ENCODE measurements at regions not wholly inside any gene's neighbourhood (a gene's known extent, or its start where the extent isn't known, plus 50 kb on each side); places are given as distances from the start of the nearest gene placed in this dataset.
A peak's percentile ranks its signal among the peaks of the same experiment; 100 is the strongest.

DNA sequence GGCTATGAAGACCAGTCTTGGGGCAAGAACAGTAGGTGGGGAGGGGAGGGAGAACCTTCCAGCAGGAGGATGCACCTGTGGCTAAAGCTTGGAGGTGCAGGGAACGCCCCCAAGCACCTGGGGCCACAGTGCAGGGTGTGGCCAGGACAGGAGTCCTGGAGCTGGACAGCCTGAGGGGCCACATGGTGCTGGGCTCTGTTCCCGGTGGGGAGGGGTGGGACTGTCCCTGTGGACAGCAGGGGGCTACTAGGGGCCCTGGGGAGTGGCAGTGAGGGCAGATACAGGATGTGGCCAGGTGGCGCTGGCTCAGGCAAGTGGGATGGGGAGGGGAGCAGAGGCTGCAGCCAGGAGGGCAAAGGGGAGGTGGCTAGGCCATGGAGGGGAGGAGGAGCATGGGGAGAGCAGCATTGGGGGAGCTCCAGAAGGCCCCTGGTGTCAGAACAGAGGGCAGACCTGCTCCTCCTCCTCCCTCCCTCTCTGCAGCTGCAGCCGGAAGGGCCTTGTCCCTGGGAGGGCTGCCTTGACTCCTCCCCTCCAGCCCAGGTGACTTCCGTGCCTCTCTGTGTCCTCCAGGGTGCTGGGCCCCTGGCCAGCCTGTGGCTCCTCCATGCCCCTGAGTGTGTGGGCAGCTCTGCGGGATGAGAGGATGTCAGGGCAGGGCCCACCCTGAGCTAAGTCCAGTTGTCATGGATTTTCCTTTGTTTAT lies 68.4 kb upstream of the DLK1 start:
- no peak overlapping the region for H3K56ac ChIP-seq (ENCODE audit: insufficient read length, low read depth, low read length)
- Mint-ChIP-seq H3K4me3 (no peak overlapping the region), H3K9me3 (peaks cover 0 to 5% of the 10 kb centered on the region in 2 experiments; a peak in 2 of 5 replicates), H3K36me3 (ENCODE audit: insufficient read depth in 1 of 3, low read depth in 3 of 3) (no peaks in the 10 kb centered on the region; a peak in 1 of 7 replicates), H3K4me1 (peaks cover 8 to 29% of the 10 kb centered on the region in 2 experiments; a peak in 3 of 4 replicates), H3K27me3 (ENCODE audit: low read depth) (peaks cover 22% of the 10 kb centered on the region), H3K27ac (peak overlapping the region in 1 of 3 experiments; percentile 61; a peak in 2 of 7 replicates)
- peak; percentile 65 for DNase-seq
- no peak overlapping the region for H3K27ac ChIP-seq (ENCODE audit: insufficient read length, low read depth, low read length)
- no peak overlapping the region for H3K4me2 ChIP-seq (ENCODE audit: insufficient read depth, insufficient read length, low read length)
- H2BK20ac ChIP-seq (ENCODE audit: low read depth, low read length, poor library complexity, severe bottlenecking): no peak overlapping the region
- H2BK12ac ChIP-seq (ENCODE audit: insufficient read length, low read depth, low read length): no peak overlapping the region
- no peak overlapping the region for H3T11ph ChIP-seq (ENCODE audit: low read length)
- H2BK120ac ChIP-seq (ENCODE audit: low read depth, low read length, poor library complexity, severe bottlenecking): no peak overlapping the region
- H3K23me2 ChIP-seq (ENCODE audit: insufficient read length, low read depth, low read length, poor library complexity, severe bottlenecking): peaks cover 3% of the 10 kb centered on the region
- no peak overlapping the region for H2AFZ ChIP-seq (ENCODE audit: low read length)
- no peak overlapping the region for H2BK5ac ChIP-seq (ENCODE audit: insufficient read length, low read length)
- no peak overlapping the region for H3K18ac ChIP-seq (ENCODE audit: insufficient read length, low read depth, low read length)
- no peak overlapping the region for H4K91ac ChIP-seq (ENCODE audit: insufficient read length, low read depth, low read length)
- no peak overlapping the region; the same call in 1 of the 2 replicates for H3K14ac ChIP-seq (ENCODE audit: insufficient read depth, low read length)
- no peak overlapping the region for H3K23ac ChIP-seq (ENCODE audit: insufficient read length, low read depth, low read length)
- H3K9ac ChIP-seq (ENCODE audit: extremely low read depth, insufficient read length, low read length): no peak overlapping the region
- no peaks in the 10 kb centered on the region for H3K79me1 ChIP-seq (ENCODE audit: insufficient read depth, low read depth, low read length, poor library complexity, severe bottlenecking)
- TF ChIP-seq CTCF (conservative IDR thresholded peaks at IDR 0.05): no peak
- no peak overlapping the region for H4K8ac ChIP-seq (replicated peaks; ENCODE audit: insufficient read length, low read depth, low read length)
- WGBS (ENCODE audit: extremely low coverage, insufficient read length, low lambda C conversion rate): no CpG with 5 or more reads among the region's 6 CpGs
- no peak overlapping the region for H2BK15ac ChIP-seq (ENCODE audit: low read depth, low read length)
- H3K9me3 ChIP-seq (ENCODE audit: control insufficient read depth, low read depth, low read length): no peaks in the 10 kb centered on the region
- H3K4ac ChIP-seq (ENCODE audit: low read depth, low read length): no peak overlapping the region
- H3K27me3 ChIP-seq (ENCODE audit: insufficient read depth, low read length): no peaks in the 10 kb centered on the region; the same call in 1 of the 2 replicates
- peaks cover 2% of the 10 kb centered on the region for H4K20me1 ChIP-seq (ENCODE audit: control insufficient read depth, insufficient read depth, insufficient read length)
- no peak overlapping the region for H2AK5ac ChIP-seq (ENCODE audit: insufficient read length, low read length)
- no peaks in the 10 kb centered on the region for H3K4me1 ChIP-seq (ENCODE audit: insufficient read depth, low read length)
- no peak overlapping the region for H4K5ac ChIP-seq (ENCODE audit: insufficient read length, low read depth, low read length)
- H3K79me2 ChIP-seq (ENCODE audit: insufficient read depth, low read length): no peaks in the 10 kb centered on the region

All from H9 (cell line).